T1000 (cell line): ENCODE measurements at regions not wholly inside any gene's neighbourhood (a gene's known extent, or its start where the extent isn't known, plus 50 kb on each side); places are given as distances from the start of the nearest gene placed in this dataset.
"Not testable (repeated sequence)": the region's sequence is repeated elsewhere in the genome, so short reads cannot be mapped to it uniquely, and the experiment has no call there.

Experiments
- DNase-seq: peaks from one replicate; lab custom pipeline; 2025; ENCODE audit warnings: mixed read lengths; lab: John Stamatoyannopoulos, UW

DNA sequence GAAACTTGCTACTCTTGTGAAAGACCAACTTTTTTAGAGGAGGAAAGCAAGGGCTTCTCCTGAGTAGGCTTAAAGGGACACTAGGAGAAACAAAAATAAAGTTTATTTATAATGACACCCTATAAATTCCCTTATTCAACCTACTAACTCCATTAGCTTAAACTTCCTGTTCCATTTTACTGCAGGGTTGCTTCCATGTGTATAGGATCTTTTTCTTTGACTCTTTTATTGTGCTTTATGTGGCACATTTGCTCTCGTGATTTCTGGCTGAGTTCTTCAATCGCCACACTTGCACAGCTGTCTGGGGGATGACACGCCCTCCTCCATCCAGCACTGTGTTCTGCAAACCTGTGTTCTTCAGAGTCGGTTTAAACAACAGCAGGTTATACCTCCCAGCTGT lies 225.7 kb upstream of the NPVF start:
- DNase-seq: no peak

DNA sequence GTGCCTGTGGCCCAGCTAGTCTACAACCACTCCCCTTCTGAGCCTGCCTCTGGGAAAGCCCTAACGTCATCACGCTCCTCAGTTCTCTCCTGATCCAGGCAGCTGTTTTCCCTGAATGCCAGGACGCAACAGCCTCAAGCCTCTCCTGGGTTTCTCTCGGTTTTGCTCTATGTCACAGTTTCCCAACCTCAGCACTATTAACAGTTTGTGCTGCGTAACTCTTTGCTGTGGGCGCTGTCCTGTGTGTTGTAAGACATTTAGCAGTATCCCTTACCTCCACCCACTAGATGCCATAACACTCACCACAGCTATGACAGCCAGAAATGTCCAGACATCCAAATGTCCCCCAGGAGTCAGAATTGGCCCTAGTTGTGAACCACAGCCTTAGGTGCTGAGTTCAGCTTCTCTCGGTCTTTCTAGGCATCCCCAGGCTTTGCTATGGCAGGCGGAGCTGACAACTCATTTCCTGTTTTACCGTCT lies 226.3 kb upstream of the NPVF start:
- no peak for DNase-seq

DNA sequence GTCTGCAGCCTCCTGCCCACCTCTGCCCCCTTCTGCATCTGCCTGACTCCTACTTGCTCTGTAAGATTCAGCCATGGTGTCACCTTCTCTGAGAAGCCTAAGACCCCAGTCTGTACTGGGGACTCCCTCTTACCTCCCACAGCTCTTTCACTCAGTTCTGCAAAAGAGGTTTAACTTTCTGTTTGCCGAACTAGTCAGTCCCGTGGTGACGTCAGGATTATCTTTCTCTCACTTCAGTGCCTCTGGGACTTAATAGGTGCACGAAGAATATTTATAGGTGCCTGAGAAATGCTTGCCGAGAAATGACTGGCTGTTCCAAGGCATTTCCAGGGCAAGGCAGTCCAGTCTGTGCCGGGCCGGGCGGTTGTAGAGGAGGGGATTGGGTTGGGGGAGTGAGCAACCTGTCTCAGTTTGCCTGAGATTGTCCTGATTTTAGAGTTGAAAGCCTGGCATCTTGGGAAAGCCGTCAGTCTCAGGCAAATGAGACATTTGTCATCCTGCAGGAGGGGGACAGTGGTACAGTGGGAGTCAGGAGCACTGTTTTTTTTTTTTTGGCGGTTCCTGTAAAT lies 227.5 kb upstream of the NPVF start:
- DNase-seq: no peak

DNA sequence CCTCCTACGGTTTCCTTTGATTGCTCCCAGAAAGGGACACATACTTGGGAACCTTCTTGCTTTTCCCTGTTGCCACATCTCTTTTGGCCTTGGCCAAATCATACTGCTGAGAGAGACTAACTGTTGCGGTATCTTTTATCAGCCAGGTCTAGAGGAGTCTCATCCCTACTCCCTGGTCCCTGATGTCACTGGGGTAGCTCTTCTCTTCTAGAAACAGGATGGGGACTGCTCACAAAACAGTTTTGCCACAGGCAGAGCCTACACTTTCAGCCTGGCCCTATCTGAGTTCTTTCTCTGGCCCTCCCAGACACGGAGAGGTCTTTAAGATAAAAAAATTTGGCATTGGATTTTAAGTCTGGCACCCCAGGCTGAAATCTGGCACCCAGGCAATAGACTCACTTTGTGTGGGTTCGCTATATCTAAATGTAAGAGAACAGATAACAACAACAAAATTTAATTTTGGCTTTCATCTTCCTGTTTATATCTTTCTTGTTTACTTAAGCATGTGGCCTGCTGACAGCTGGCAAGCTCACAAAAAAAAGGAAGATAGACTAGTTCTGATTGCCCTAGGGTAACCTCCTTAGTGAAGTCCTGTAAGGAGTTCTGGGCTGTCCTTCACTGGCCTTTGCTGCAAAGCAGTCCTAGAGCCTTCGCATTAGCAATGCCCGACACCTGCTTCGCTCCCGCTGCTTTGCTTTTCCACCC lies 228.3 kb upstream of the NPVF start:
- DNase-seq: no peak

DNA sequence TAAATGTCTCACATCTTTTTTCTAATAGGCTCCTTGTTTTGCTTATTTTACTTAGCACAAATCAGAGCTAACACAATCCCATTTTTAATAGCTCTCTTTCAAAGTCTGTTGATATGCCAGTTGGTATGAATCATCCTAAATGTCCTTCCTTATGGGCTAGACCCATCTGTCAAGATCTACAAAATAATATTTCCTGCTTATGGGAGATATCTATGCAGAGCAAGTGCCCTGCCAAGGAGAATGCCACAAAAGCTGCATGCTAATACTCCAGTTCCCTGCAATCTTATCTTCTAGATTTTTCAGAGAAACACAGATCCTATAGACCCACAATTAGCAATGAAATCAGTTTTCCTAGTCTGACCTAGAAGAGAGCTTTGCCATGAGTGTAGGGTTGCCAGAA lies 230.8 kb upstream of the NPVF start:
- no peak for DNase-seq

DNA sequence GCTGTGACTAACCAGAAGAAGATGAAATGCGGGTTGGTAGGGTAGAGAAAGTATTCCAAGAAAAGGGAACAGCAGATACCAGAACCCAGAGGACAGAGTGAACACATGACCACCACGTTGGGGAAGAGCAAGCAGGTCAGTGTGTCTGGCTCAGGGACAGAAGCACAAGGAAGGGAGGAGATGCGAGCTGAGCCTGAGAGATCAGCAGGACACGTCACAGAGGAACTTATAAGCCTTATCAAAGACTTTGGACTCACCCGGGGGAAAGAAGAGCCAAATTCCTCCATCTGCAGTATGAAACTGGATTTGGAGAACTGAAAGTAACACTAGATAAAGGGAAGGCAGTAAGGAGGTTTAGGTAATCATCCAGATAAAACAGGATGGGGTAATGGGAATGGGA lies 232.1 kb upstream of the NPVF start:
- no peak for DNase-seq

DNA sequence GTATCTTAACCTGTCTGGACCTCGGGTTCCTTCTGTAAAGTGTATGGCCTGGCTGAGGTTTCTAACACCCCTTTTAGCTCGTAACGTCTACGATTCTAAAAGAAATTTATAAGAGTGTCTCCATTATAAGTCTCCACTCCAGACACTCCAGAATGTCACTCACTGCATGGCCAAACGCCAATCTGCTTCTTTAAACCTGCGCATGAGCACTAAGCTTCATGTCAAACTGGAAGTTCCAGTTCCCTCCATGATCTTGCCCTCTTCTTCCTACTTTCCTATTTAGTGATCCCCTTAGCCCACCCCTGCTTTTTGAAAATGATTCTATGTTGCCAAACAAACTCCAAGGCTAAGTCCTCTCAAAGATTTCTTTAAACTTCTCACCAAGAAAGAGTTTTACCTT lies 241.4 kb upstream of the NPVF start:
- no peak for DNase-seq

DNA sequence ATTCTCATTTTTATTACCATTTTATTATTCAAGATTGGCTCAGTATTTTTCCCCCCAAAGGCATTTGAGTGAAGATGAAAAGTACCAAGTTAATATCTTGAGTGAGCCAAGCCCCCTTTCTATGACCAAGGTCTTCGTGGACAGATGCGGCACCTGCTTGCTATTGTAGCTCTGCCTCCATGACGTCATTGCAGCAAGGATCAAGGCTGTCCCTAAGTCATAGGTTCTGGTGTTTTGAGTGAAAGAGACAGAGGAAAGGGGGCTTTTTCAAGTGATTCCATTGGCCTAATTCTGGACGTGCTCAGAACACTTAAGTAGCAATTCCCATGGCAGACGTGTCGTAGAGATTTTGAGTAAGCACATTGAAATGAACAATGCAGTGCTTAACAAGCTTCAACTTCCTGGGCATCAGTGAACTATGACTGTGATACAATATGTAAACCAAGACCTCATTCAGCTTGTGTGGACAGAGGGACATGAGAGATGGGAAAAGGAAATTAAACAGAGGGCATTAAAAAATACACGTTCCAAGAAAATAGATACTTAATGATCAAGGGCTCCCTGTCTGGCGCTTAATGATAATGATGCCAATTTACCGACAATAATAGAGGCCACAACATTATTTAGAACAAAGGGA lies 248.7 kb upstream of the NPVF start:
- no peak for DNase-seq

DNA sequence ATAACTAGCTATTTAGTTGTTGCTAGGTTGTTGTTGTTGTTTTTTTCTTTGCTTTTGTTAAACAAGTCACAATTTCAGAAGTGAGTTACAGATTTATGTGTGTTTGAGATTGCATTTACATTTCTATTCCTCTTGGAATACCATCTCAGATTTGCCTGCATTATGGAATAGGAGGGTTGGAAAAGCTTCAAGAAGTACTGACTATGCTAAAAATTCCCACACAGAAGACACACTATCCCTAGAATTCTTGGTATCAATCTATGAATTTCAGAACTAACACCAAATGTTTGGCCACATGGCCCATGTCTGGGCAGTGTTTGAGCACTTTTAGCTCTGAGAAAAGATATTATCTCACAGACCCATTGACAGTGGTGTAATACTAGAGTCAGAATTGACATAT lies 249.9 kb upstream of the NPVF start:
- DNase-seq: not testable (repeated sequence)

DNA sequence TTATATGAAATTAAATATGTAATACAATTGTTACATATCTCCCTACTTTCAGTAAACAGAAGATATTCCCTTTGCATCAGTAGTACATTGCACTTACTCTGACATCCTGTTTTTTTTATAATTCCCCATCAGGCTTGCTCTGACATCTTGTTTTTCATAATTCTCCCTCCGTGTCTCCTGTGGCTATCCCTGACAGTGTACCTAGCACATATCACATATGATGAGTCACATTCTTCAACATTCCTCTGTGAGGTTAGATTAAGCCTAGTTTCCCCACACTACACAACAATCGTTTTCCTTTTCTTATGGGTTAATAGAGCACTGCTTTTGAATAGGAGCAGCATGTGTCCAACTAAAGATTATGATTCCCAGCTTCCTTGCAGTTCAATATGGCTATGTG lies 250.6 kb upstream of the NPVF start:
- no peak for DNase-seq

DNA sequence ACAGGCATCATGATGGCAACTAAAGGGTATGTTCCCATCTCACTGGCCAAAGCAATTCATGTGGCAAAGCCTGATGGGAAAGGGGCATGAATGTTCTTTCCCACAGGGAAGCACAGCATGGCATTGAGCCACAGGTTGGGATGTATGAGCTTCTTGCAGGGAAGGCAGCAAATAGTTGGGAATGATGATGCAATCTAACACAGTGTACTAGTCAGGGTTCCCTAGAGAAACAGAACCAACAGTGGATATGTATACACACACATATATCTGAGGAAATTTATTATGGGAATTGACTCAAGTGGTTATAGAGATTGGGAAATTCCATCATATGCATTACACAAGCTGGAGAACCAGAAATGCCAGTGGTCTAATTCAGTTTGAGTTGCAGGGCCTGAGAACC lies 253.6 kb upstream of the NPVF start:
- DNase-seq: no peak

DNA sequence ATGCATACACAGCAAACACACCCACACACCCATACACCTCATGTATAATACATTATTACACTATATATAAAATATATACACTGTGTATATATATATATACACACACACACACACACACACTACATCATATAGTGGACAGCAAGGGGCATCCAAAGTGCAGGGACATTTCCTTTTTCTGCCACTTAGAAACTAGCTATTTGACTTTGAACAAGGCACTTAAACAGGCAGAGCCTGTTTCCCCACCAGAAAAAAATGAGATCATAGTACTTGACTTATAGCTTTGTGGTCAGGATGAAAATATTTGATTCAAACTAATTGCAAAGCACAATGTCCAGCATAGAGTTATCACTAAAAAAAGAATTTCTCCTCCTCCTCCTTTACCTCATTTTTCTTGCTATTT lies 254.3 kb upstream of the NPVF start:
- no peak for DNase-seq

DNA sequence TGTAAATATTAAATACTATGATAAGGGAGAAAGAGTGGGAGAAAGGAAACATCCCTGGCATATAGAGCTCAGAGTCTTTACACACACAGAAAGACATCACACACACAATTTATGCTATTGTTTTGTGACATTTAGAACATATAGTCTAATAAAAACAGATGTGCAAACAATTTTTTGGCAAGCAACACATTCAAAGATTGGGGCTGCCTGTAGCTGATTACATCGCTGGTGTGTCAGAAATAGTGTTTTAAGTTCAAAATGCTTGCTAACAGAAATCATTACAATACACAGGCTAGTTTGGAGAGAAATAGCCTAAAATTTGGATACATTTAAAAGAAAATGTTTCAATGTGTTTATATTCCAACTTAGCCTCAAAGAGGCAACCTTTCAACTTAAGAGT lies 256.7 kb upstream of the NPVF start:
- DNase-seq: no peak

DNA sequence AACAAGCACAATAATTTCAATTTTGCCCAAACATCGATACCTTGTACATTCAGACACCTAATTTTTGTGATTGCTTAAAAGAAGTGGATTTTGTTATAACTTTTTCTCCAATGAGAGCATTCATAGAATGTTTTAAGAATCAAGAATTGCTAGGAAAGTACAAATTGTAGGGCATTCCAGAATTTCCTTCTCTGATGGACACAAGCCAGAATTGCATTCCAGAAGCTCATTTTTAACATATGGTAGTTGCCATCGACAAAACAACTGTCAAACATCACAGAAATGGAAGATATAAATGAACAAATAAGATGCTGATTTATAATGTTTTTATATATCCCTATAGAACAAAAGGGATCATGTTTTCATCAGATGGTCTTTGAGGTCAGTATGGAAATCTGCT lies 258.4 kb upstream of the NPVF start:
- DNase-seq: no peak

DNA sequence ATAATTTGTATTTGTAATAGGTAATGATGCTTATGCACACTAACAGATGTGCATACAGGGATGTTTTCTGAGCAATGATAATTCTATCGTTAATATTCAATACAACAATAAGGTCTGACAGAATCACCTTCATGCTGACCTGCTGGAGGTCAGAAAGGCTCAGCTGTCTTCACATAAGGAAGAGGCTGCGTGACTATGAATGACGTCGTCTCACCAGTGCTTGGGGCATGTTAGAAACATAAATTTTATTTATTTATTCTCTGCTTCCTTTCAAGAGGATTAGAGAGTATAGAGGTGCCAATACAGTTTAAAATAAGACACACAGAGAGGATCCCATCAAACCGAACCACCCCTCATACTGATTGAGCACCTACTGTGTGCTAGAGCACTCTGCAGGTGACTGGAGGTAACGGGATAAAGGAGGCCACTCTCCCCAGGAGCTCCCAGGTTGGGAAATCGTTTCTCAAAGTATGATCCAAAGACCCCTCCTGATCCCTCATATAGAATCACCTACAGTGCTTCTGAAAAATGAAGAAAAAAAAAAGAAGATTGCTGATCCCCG lies 265.6 kb upstream of the NPVF start:
- no peak for DNase-seq

DNA sequence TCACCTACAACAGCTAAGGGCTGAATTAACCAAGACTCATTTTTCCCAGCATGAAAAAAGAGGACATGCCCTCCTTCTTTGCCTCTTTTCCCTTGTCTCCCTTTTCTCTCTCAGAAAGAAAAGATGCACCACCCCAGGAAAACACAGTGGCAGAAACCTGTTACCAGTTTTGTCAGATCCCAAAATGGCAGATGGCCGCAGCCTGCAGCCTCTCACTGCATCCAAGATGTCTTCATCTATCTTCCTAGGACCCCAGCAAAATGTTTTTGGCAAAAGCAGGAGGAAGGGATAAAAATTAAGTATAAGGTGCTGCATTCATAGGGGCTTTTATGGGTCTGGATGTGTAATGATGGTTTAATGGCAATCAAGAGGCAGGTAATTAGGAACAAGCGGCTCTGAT lies 266.6 kb upstream of the NPVF start:
- no peak for DNase-seq

DNA sequence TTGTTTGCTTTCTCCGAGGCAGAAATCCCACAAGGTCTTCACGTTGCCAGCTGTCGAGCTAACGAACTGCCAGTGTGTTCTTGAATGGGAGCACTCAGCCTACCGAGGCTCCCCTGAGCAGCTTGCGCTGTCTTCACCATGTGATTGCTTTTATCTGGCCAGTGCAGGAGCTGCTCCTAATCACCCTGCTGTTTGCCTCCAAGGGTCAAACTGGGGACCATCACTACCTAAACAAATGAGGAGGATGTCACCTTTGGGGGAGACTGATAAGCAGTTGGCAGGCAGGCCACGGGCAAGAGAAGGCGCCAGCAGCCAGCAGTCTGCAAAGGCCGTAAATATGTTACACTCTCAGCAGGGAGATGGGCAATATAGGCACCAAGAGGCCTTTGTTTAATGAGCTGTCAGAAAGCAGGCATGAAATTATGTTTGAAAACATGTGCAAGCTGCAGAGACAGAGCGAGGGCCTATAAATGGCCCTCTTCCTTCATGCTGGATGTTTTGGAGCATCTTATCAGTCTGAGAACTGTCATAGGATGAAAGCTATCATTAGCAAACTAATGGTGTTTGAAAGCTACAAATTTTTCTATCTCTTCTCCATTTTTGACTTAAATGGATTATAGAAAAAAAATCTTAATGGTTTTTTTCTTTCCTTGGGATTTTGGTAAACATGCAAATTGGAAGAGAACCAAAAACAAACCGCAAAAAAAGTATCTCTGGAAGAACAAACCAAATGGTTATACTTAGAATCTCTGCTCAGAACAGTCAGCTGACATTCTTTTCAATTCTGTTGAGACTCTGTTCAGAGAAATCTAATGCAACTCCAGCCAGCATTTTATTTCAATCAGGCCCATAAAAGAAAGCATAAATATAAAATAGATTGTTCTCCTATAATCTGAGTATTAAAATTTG lies 267.3 kb upstream of the NPVF start:
- no peak for DNase-seq

DNA sequence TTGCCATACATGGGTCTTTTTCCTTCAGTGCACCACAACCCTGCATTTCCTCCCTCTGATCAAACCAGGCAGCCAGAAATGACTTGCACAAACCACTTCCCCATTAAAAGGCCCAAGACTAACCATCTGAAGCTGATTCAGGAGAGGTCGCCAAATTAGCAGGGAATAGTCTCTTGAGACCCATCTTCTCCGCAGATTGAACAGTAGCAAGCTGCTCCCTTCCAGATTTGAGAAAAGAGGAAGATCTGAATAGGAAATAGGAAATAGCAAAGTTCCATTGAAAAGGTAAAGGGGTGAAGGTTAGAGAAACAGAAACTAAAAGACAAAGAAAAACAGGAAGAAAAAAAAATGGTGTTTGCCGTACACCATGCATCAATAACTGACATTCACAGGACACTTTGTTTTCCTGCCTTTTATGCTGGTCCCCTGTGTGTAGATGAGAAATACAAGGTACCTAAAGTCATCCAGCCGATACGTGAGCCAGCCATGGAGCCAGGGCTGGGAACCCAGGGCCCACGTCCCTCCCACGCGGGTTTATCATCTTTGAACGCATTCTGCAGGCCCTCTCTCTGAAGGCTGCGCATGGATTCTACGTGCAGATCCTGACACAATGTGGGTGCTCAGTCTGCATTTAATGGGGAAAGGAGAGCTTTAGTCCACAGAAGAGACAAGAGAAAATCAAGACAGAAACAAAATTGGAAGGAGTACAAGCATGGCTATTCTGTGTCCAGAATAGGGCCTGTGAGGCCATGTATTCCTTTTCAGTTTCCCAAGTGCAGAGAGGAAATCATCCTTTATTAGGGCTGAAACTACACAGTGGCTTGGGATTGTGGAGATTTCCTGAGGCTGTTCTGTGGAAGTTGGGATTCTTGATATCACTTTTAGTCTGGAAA lies 268.4 kb upstream of the NPVF start:
- DNase-seq: no peak

DNA sequence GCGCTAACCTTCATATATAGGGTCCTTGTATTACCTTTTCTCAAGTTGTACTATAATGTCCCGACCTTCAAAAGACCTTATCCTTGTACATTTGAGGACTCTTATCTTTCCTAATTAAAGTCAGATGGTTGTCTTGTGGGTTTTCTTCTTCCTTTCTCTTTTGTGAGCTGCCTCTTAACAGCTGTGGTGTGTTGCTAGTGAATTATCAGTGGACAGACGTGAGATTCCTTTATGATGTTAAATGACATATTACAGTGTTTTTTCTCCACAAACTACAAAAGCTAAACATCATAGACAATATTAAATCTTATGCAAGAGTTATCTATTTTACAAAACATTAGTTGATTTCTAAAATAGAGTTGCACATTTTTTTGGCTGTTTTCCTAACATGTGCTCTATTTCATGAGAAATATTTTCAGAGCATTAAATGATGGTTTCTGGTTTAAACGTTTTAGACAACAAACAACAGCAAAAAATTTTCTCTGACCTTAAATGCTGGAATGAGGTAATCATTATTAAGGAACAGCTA lies 272.2 kb upstream of the NPVF start:
- DNase-seq: no peak

DNA sequence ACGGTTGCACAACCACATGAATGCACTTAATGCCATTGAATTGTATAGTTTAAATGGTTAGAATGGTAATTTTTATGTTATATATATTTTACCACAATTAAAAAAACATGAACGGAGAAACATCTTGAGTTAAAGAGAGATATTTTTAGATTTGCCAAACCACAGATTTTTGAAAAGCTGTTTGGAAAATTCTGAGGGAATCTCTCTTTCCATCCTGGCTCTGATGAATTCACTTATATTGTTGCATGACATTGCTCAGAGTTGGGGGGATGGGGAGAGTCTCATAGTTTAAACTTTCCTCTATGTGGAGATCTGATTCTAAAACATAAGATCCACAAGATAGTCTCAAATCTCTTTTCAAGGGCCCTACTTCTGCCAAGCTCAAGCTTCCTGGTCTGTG lies 275.0 kb upstream of the NPVF start:
- no peak for DNase-seq
